H7 (cell line): ENCODE measurements at regions not wholly inside any gene's neighbourhood (a gene's known extent, or its start where the extent isn't known, plus 50 kb on each side); places are given as distances from the start of the nearest gene placed in this dataset.
"Not testable (repeated sequence)": the region's sequence is repeated elsewhere in the genome, so short reads cannot be mapped to it uniquely, and the experiment has no call there.

ENCODE experiments used
- DNase-seq: peaks from one replicate; pipeline ENCODE4 v3.0.0; 2012
- H3K27me3 ChIP-seq: 2 replicates; pipeline ENCODE4 v1.6.0; 2011; ENCODE audit warnings: mild to moderate bottlenecking, low read length; ENCODE audit not compliant: control insufficient read depth, insufficient read depth
- H3K36me3 ChIP-seq: replicated peaks from 2 replicates; pipeline ENCODE4 v1.5.1; 2011; ENCODE audit warnings: low read length; ENCODE audit not compliant: control insufficient read depth, insufficient read depth
- H3K4me3 ChIP-seq: 2 replicates; pipeline ENCODE4 v1.5.1; 2011; ENCODE audit warnings: low read depth, mild to moderate bottlenecking, control low read depth, low read length, moderate library complexity; ENCODE audit not compliant: insufficient read depth

GRCh38 chr22:11065210-11065609 lies 4462.8 kb upstream of the OR11H1 start:
- not testable (repeated sequence) for H3K4me3 ChIP-seq

GRCh38 chr22:11065876-11066457 lies 4462.0 kb upstream of the OR11H1 start:
- H3K4me3 ChIP-seq, DNase-seq, H3K36me3 ChIP-seq, H3K27me3 ChIP-seq: not testable (repeated sequence)

More at GRCh38 chr22:11065210-11065609, 4462.8 kb upstream of the OR11H1 start:
- DNase-seq, H3K27me3 ChIP-seq, H3K36me3 ChIP-seq: not testable (repeated sequence)

GRCh38 chr22:11066458-11067285 lies 4461.3 kb upstream of the OR11H1 start:
- Histone ChIP-seq H3K27me3 (no peaks in the 10 kb centered on the region), H3K4me3 (no peak overlapping the region), H3K36me3 (no peaks in the 10 kb centered on the region)
- DNase-seq, result peak; percentile 61

GRCh38 chr22:11067286-11067871 lies 4460.6 kb upstream of the OR11H1 start:
- not testable (repeated sequence) for H3K4me3 ChIP-seq

GRCh38 chr22:11067937-11068336 lies 4460.1 kb upstream of the OR11H1 start:
- not testable (repeated sequence) for DNase-seq, H3K4me3 ChIP-seq, H3K27me3 ChIP-seq, H3K36me3 ChIP-seq

More at GRCh38 chr22:11067286-11067871, 4460.6 kb upstream of the OR11H1 start:
- not testable (repeated sequence) for H3K36me3 ChIP-seq, DNase-seq, H3K27me3 ChIP-seq

- H3K27me3 ChIP-seq, DNase-seq, H3K36me3 ChIP-seq, H3K4me3 ChIP-seq: not testable (repeated sequence)
These were observed 4459.6 kb upstream of the OR11H1 start for GRCh38 chr22:11068406-11068805.
